ENCODE measurements at regions not wholly inside any gene's neighbourhood (a gene's known extent, or its start where the extent isn't known, plus 50 kb on each side); places are given as distances from the start of the nearest gene placed in this dataset.

DNA sequence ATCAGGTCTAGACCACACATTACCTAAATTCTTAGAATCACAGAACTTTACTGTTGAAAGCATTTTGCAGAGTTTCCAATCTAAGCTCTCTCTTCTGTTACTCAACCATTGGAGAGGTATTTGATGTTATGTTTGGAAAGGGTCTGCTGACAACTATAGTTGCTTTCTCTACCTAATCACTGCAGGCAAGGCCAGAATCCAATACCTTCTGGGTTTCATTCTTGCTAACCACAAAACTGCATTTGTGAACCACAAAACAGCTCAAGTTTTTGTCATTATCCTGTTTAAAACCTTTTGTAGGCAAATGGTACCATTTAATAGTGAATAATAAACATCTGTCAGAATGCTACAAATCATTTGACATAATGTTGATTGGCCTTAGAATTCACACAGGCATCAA is 380.1 kb downstream of the GASK1B start:
- DNase-seq (ENCODE audit: low spot score) = no peak

DNA sequence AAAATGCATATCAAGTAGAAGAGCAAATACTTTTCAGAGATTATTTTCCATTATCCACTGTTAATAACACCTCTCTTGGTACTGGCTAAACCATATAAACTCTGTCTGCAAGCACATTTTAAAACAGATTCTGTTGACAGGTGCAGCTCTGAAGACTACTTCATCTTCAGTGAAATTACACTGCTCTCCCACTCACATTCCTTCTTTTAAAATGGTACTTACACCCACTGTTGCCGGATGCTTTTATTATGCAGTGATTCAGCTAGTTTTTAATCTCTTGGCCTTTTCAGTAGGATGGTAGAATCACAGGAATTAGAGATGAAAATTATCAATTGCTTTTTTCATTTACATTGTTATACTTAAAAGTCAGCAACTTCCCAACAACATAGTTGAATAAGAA is 381.6 kb downstream of the GASK1B start:
- DNase-seq (ENCODE audit: low spot score) = no peak

DNA sequence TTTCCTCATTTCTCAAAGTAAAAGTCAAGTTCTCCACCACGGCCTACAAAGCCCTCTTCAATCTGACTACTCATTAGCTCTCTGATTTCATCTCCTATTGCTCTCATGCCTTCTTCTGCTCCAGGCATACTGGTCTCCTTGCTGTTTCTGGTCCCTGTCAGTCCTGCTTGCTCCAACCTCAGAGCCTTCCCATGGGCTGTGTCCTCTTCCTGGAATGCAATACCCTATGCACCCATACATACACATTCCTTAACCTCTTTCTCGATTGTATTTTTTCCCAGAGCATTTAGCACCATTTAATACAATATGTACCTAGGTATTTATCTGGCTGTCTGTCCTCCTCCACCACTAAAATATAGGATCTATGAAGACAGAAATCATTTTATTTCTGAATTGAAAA is 385.2 kb downstream of the GASK1B start:
- no peak for DNase-seq (ENCODE audit: low spot score)

DNA sequence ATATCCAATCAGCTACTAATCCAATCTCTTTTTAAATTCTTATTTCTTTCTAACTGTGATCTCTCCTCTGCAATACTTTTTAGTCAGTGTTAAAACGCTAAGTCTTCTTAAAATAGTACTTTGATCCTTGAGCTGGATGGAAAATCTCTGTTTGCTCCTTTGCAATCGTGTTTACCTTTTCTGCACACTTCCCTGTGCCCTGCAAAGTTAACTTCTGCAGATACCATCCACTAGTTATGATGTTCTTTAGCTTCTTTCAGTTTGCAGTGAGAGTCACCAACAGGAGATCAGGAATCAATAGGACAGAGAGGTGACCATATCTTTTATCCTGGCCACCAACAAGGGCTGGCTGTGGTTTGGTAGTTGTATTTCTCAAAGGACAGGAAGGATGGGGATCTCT is 391.5 kb downstream of the GASK1B start:
- DNase-seq (ENCODE audit: low spot score) = no peak

DNA sequence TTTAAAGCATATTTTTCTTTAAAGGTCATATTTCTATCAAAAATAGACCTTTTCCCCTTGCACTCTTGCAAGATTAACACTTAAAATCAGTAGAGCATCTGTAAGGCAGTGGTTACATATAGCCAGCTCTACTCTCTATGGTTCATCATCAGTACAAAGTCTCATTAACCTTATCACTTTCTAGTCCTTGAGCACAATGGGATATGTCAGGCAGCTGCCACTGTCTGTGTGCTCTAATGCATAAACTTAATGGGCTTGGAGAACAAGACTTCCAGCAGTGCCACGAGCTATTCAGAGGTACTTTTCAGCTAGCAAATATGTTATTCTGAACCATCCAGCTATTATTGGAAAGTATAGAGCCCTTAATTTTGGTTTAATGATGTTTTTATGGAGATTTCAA is 393.7 kb downstream of the GASK1B start:
- no peak for DNase-seq (ENCODE audit: low spot score)

DNA sequence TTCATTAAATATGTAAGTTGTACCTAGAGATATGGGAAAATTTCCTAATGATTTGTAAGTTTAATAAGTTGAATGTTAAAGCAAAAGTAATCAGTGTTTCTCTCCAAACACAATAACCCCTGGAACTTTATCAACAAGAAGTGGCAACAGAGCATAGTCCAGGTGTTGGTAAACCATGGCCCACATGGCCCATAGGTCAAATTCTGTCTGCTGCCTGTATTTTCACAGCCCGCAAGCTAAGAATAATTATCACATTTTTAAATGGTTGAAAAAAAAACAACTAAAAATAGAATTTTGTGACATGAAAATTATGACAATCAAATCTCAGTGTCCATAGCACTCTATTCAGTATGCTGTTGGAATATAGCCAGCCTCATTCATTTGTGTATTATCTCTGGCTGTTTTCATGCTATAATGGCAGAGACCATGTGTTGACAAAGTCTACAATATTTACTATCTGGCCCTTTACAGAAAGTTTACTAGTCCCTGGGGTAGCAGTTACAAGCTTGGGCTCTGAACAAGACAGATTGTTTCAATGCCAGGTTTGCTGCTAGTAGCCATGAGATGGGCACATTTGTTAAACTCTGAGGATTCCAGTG is 395.8 kb downstream of the GASK1B start:
- DNase-seq (ENCODE audit: low spot score) = no peak

DNA sequence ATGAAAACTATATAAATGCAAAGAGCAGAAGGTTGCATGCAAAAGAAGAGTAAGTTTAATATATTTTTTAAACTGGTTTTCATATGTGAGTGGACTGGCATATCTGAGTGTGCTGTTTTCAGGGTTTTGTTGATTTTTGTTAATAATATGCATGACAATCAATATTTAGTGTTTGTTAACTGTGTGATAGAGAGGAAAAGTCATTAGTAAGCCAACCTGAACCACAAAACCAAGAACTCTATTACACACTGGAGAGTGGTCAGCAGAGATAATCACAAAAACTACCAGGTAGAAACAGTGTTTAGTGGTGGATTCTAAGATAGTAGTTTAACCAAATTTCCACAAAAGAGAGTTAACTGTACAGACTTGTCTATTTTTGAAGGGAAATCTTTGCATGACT is 396.9 kb downstream of the GASK1B start:
- DNase-seq (ENCODE audit: low spot score) = no peak

DNA sequence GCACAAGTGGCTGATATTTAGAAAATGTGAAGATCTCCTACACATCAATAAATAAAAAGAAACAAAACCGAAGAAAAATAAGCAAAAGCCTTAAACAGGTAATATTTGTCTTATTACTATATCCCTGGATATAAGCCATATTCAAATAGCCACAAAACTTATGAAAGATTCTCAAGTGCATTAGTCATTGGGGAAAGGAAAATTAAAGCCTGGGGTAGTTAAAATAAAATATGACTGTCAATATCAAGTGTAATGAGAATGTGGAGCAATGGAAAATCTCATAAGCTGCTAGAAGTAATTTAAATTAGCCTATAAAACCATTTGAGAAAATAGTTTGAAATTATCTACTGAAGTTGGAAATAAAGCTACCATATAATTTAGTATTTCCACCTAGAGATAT is 399.9 kb downstream of the GASK1B start:
- DNase-seq (ENCODE audit: low spot score) = no peak

DNA sequence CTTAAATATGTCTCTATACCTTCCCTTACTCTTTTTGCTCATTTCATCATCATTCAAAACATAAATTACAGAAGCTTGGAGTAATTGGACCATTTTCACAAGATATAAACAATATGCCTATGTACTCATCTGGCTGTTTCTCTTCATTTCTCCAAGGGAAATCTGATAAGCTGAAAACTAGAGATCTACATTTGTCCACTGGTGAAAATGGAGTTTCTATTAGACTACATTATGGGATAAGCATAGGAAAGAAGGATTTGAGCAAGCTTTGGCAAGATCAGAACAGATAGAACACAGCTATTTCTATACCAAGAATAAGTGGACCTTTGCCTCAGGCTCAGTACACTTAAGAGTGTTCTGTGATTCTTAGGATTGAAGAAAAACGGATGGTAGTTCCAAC is 404.4 kb downstream of the GASK1B start:
- no peak for DNase-seq (ENCODE audit: low spot score)

DNA sequence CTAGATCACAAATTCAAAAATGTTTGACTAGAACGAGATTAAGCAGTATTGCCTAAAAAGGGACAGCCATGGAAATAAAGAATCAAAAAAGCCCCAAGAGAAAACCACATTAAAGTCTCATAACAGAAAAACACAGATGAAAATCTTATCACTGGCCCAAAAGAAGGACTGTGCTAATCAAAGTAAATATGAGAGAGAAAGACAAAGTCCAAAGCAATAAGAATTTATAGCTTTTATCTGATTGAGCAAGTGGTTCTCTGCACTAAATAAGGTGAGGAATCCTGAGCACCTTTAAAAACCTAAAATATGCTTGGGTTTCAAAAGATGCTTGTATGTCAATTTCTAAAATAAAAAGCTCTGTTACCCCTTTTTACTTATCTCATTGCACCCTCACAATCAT is 409.3 kb downstream of the GASK1B start:
- no peak for DNase-seq (ENCODE audit: low spot score)

DNA sequence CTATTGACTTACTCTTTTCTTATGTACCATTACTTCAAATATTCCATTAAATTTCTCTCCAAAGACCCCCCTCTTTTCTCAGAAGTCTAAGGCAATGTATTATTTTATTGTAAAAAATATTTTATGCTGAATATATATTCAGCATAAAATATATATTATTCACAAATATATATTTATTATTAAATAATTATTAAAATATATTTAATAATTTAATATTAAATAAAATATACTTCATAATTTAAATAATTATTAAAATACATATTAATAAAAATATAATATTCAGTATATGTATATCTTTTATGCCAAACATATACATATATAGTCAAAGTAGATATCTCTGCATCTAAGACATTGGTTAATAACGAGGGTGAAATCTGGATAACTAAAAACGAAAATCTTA is 418.4 kb downstream of the GASK1B start:
- no peak for DNase-seq (ENCODE audit: low spot score)

DNA sequence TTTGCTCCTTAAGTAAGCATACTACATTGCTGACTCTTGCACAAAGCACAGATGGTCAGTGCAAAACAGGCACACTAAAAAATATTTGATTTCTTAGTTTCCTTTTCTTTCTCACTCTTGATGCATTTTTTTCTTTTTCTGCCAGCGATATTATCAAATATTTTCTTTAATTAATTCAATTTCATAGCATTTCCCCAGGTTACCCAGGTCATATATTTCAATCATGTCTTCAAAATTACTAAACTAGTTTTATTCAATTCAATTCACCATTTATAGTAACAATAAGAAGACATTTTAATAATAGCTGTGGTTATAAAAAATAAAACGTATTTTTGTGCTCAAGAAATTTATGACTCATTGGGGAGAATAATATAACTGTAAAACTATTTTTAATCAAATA is 421.2 kb downstream of the GASK1B start:
- no peak for DNase-seq (ENCODE audit: low spot score)

DNA sequence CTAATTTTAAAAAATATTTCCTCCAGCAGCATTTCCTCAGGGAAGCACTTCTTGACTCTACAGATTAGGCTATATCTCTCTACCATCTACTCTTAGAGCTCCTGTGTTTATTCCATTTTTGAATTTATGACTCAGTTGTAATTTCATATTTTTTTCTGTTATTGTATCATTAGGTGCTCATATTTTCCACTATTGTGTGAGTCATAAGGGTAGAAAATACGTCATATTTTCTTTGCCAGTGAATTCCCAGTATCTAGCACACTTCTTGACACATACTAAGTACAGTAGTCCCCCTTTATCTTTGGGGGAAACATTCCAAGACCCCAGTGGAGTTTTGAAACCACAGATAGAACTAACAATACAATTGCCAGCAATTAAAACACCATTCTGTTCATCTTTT is 431.2 kb downstream of the GASK1B start:
- no peak for DNase-seq (ENCODE audit: low spot score)

DNA sequence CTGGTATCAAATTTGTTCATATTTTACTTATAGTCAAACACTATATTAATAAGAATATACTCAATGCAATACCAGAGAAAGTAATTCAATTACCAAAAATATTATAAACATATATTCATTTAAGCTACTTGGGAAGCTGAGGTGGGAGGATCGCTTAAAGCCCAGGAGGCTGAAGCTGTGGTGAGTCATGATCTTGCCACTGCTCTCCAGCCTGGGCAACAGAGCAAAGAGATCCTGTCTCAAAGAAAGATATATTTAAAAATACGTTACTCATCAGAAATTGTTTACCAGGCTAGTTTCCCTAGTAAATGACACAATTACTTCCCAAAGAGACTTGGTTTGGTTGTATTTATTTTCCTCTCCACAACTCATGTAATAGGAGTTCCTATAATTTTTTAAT is 433.6 kb downstream of the GASK1B start:
- peak; percentile 8 for DNase-seq (ENCODE audit: low spot score)

DNA sequence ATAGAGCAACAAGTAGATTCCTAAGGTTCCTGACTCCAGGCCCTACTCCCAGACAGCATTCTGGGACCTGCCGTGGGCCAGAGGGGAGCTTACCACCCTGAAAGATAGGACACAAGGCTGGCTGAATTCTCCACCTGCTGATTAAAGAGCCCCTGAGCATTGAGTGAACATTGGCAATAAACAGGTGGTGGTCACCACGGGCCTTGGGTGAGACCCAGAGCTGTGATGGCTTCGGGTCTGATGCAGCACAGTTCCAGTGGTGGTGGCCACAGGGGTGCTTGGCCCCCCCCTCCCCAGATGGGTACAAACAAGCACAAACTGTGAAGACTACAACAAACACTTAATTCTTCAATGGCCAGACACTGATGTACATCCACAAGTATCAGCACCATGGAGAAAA is 444.6 kb downstream of the GASK1B start:
- no peak for DNase-seq (ENCODE audit: low spot score)

DNA sequence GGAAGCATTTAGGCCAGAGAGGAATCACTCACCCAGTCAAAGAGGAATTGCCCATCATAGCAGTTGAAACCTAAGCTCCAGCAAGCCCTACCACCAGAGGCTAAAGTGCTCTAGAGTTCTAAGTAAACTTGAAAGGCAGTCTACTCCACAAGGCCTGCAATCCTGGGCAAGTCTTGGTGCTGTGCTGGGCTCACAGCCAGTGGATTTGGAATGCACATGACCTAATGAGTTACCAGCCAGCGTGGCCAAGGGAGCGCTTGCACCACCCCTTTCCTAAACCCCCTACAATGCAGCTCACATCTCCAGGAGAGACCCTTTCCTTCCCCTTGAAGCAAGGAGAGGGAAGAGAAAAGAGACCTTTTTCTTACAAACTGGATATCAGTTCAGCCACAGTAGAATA is 445.7 kb downstream of the GASK1B start:
- DNase-seq (ENCODE audit: low spot score) = no peak

DNA sequence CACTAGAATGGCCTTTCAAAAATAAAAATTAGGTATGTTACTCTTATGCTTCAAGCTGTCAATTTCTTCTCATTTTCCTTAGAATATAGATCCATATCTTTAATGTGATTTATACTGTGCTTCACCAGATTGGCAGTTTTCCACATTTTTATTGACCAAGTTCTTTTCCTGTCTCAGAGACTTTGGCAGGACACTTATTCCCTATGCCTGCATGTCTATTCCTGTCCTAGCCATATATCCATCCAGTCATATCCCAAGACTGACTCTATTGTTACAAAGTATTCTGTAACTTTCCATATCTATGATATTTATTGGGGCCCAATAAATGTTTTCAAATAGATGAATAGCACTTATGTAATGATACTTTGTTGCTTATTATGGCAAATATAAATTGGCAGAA is 450.7 kb downstream of the GASK1B start:
- no peak for DNase-seq (ENCODE audit: low spot score)

DNA sequence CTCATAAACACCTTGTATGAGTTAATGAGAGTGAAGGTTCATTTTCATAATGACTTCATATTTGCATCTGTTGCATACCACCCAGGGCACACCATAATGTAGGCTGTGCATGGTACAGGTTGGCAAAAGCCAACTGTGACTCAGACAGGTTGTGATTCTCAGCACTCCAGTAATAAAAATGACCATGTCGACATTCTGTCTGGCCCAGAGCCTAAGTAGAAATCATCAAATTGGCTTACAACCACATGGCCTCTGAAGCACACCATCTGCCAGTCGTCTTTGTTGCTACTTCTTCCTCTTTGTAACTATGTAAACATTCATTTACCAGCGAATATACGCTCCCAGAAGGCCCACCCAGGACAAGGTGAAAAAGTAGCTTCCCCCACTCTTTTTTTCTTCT is 459.5 kb downstream of the GASK1B start:
- no peak for DNase-seq (ENCODE audit: low spot score)

DNA sequence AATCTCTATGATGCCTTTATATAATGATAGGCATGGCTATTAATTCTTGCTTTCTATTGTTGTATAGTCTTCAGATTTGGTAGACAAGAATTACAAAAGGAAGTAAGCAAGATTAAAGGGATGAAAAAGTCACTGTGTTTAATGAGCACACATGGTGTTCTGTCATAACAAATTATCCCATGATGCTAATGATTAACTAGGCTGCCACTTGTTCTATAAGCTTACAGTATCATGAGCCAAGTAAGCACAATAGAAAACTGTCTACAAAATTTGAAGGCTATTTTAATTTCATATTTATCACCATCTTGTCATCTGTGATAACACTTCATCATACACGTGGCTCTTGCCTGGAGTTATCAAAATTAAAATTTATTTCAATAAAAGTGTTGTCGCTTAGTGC is 466.7 kb downstream of the GASK1B start:
- no peak for DNase-seq (ENCODE audit: low spot score)

DNA sequence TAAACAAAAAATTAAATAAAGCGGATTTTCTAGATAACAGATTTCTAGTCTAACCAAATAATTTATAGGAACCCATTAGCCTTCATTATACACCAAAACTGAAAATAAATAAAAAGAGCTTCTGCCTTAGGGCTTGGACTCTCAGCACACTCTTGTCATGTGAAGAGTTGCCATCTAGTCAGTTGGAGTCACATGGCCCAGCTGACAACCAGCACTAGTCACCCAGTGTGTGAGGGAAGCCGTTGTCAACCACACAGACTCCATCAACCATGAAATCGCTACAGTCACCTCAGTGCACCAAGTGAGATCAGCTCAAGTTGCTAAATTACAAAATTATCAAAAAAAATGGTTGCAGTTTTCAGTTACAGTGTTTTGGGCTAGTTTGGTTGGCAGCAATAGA is 470.0 kb downstream of the GASK1B start:
- no peak for DNase-seq (ENCODE audit: low spot score)

DNA sequence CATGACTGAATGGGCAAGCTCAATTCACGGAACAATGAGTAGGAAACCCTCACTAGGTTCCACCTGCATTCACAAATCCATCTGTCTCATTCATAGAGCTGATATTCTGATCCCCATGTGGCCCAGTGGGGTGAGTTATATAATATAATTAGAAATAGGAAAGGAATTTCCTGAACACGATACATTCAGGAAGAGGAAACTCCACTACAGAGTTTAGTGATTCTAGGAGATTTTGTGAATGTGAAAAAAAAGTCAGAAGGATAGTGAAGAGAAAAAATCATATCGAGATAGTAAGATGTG is 471.2 kb downstream of the GASK1B start:
- no peak for DNase-seq (ENCODE audit: low spot score)

DNA sequence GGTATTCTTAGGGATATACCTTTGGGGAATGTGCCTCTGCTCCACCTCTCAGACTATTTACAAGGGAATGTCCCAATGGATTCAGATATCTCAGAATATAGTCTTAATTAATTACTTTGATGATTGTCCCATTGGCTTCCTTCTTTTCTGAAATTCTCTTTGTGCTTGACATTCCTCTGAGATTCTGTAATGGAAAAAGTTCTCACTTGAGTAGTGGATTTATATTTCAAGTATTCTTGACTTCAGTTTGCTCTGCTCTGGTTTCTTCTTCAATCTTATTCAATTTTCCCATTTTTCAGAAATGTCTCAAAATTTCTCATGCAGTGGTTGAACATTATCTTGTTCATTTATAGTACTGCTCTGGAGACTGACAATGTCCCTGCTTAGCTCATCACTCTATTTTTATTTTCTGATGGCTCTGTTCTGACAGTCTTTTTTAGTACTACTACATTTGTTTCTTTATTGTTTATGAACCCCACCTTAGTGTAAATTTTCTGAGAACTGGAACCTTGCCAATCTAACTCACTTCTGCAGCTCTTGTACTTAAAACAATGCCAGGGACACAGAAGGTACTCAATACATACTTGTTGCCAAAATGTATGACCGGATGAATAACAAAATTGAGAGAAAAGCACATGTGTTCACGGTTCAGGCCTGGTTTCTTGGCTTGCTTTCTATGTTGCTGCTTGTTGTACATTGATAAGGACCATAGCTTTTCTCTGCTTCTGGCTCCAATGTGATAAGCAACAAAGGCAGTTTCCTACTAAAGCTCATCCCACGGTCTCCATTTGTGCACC is 471.7 kb downstream of the GASK1B start:
- DNase-seq (ENCODE audit: low spot score) = peak; percentile 30

DNA sequence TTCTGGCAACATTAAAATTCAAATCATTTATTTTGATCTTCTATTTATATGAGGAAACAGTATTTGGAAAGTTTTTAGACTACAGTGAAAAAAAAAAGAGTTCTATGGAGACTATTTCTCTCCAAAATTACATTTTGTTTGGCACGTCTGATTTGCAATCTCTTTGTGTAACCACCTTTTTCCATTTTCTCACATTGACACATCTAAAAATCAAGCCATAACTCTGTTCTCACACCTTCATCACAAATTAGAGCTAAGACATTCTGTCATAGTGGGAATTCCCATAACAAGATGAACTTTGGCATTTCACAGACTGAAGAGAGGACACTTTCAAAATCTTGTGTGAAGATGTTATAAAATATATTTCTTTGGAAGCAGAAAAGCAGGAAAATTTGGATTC is 468.9 kb downstream of the GRIA2 start:
- DNase-seq (ENCODE audit: low spot score) = no peak

DNA sequence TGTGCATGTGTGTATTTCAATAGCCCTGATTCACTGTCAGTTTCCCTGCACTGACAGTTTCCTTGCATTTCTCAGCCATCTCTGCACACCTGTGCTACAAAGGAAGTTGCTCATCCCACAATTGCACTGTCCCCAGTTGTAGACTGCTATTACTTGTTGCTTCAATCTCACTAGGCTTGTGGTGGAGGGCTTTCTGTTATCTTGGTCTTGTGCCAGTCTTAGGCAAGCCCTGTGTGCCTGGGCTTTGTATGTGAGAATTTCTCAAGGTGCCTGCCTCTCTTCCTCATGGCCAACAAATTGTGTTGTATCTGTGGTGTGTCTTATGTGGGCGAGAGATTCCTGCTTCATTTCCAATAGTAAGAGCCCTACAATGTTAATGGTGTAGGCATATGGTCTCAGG is 467.4 kb downstream of the GRIA2 start:
- no peak for DNase-seq (ENCODE audit: low spot score)
